Inferior parietal cortex (tissue), 1 donor: ENCODE measurements at regions not wholly inside any gene's neighbourhood (a gene's known extent, or its start where the extent isn't known, plus 50 kb on each side); places are given as distances from the start of the nearest gene placed in this dataset.
"Not testable (repeated sequence)": the region's sequence is repeated elsewhere in the genome, so short reads cannot be mapped to it uniquely, and the experiment has no call there.

Source experiments
- DNase-seq: peaks from one replicate; pipeline ENCODE4 v3.0.0-alpha.2; 2016; ENCODE audit errors: extremely low spot score

DNA sequence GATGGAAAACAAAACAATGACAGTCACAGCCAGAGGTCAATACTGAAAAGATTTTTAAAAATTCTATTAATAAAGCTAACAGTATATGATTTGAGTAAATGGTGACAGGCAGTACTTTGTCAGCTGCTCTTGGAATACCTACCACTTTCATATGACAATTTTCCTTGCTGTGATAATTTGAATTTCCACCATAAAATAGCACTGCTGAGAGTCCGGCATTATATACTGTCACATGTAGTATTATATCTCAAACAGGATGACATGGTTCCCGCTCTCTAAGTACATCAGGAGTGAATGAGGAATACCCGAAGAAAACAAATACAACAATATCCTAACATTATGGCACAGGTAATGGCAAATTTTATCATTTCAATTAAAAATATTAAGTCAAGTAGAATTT lies 146.8 kb upstream of the TMPRSS15 start:
- DNase-seq = no peak

DNA sequence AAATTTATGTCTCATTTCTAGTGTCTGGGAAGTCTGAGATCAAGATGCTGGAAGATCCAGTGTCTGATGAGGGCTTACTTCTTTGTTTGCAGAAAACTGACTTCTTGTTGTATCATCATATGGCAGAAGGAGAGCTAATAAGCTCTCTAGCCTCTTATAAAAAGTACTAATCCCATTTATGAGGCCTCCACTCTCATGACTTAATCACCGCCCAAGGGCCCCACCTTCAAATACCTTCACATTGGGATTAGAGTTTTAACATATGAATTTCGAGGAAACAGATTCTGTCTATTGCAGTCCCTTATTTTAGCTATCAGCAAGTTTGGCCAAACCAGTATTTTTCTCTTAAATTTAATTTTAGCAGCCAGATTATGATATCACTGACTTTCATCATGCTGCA lies 150.2 kb upstream of the TMPRSS15 start:
- DNase-seq = no peak

DNA sequence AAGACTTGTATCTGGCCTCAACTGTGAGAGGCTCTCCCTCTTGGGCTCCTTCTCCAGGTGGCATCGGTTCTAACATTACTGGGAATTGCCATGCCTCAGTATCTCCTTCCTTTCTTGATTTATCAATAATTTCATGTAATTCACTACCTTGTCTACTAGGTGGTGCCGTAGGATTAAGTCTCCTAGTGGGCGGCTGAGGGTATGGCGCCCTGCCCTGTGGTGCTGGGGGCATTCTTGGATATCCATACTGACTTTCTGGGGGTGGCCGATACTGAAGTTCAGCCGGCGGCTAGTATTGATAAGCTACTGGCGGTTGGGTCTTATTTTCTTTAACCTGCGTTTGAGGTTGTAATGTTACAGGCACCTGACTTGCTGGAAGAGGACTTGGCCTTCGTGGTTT lies 164.2 kb upstream of the TMPRSS15 start:
- not testable (repeated sequence) for DNase-seq

DNA sequence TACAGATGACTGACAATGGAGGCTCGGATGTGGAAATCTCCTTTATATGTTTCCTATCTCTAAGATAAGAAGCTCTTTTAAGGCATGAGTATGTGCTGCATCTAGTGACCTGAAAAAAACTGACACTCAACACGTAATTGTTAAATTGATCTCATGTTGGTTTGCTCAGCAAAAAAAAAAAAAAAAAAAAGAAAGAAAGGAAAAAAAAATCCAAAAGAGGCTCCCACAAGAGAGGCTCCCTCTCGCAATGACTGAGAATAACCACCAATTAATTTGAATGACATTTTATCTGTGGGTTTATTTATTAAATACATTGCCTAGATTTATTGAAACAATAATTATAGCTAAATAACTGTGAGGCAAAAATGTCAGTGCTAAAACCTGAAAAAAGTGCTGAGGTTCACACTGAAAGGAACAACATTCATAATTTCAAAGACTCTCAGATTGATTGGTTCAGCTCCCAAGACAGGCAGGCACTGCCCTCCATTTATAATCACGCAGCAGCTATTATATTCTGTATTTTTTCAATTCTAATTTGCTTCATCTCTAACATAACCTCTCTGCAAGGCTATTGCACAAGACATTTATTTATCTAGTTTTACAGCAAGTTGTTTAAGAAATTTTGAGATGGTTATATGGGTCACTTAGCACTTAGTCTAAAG lies 184.5 kb upstream of the TMPRSS15 start:
- no peak for DNase-seq

DNA sequence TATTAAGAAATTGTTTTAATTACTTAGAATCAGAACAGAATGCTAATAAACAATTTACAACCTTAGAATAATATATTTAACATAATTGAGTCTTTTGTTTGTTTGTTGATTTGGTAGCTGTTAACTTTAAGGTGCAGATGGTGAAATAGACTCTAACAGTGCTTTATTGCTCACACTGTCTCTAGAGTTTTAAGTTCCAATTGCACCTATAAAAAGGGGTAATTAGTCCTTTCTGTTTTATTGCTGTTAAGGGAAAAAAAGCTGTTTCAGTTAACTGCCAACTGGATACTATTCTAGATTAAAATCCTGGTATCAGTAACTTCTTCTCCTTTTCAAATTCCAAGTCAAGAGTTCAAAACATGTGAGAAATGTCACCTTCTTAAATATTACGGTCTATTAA lies 197.6 kb upstream of the TMPRSS15 start:
- no peak for DNase-seq

DNA sequence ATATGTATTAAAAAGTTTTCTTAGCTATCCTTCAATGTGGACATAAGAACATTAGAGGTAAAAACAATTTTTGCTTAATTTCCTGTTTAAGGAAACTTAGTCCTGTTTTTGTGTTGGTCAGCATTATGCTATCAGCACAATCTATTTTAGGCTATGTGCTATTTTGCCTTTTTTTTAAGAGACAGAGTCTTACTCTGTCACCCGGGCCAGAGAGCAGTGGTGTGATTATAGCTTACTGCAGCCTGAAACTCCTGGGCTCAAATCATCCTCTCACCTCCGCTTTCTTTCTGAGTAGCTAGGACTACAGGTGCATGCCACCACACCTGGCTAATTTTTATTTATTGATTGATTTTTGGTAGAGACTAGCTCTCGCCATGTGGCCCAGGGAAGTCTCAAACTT lies 199.1 kb upstream of the TMPRSS15 start:
- no peak for DNase-seq

DNA sequence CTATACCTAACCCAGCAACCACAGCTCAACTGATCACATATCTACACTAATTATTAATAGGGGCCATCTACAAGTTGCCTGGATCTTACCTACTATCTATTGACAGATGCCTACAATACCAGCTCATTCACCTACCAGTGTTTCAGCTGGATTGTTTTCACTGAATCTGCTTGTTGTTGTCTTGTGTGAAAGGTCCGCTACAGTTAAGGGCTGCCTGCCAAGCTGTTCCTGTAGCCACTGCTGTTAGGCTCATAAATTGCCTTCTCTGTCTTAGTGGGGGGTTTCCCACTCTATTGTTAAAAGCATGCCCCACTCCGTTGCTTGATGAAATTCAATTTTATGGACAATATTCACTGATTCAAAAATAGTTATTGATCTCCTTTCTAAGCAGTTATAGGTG lies 199.7 kb upstream of the TMPRSS15 start:
- no peak for DNase-seq

DNA sequence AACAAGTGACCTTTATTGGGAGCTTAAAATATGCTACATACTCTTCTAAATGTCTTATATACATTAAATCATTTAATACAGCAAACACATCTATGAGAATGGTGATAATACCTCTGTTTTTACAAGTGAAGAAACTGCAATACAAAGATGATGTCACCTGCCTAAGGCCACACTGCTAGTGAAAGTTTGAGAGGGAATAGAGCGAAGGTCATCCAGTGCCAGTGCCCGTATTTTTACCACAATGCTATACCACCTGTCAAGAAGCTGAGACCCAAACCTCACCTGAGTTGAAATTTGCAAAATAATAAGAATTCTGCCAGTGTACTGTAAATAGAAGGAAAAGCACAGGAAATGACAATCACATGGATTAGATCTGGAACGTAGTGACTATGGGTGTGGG lies 200.4 kb upstream of the TMPRSS15 start:
- no peak for DNase-seq

DNA sequence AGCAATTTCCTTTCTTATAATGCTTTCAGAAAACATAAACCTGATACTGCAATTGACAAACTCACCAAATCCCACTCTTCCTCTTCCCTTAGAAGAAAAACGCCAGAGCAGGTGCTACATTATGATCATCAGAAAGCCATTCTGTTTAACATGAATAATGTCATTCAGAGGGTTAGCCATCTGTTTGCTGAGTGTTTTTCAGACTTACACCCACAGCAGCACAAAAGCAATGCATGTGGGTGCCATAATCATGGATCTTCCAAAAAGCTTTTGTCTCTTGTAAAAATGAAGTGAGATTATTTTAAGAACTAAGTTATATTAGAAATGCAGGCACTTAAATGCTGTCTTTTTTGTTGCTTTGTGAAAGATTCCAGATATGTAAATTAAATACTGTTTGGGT lies 204.6 kb upstream of the TMPRSS15 start:
- peak; percentile 8 for DNase-seq

DNA sequence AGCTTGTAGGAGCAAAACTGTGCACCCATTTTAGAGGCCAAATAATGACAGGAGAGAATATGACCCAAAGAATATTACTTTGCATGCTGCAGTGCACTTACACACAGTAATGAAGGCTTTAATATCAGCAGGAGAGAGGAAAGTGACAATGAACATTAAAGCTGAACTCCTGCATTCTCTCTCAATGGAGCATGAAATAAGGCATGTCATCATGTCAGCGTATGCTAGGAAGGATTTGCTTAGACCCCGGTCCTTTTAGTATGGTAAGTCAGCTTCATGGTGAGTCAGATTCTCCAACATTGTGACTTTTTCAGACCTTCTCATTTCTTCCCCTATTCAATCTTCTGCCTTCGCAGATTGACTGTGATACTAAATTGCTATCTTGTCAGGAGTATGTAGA lies 210.7 kb upstream of the TMPRSS15 start:
- DNase-seq = no peak

DNA sequence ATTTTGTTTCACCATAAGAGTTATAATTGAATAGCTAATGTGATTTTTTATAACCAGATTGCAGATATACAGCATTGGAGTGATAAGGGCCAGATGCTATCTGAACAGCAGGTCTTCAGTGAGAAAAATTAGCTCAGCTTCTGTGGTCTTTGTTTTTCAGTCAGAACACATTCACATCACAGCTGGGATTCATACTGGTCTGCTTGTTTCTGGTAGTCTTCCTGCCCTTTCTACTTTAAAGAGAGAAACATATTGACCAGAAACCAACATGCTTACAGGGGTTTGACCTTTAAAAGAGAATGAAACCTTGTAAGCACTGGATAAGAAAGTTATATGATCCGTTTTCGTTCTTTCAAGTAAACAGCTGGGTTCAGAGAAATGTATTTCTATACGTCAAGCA lies 213.7 kb upstream of the TMPRSS15 start:
- DNase-seq = no peak

DNA sequence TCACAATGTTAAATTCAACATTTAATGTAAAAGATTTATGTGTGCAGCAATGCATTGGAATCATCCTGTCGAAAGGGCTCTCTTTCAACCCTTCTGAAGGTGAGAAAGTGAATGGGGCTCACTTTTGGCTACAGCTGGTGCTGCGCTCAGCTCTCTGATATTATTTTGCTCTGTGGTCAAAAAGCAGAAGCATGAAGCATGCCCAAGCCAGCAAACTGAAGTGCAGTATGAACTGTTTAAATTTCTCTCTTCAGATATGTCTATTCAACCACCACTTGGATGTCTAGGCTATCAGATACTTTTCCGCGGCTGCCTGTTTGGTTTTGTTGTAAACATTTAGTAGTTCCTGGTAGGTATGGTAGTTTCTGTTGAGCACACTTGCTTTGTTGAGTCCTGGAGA lies 216.9 kb upstream of the TMPRSS15 start:
- DNase-seq = no peak

DNA sequence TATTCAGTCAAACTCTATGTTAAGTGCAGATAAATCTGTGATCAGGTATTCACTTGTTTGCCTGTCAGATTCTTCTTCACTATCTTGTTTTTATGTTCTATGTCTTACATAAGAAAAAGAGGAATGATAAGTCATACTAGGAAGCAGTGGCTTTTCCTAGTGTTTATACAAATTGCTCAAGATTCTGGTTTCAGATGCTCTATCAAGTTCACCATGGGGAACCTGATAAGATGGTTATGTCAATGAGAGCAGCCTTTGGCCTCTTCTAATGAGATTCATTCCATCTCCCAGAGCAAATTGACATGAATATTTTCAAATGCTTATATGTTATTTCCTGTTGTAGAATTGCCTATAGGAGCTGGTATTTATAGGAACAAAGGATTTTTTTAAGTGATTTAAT lies 218.8 kb upstream of the TMPRSS15 start:
- no peak for DNase-seq

DNA sequence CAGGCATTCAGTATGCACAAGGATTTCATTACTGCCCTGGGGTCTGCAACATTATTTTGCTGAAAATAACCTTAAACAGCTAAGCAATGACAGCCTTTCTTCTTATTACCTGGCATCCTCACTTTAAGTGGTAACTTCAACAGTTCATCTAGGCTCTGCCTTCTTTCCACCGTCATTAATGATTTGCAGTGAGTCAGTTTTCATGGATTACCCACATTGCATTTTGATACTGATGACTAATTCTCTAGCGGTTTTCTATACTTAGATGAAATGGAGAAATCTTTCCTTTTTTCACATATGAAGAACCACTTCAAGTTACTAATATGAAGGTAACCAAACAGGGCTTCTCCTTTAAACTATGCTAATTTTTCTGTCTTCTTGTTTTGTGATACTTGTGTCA lies 226.9 kb upstream of the TMPRSS15 start:
- no peak for DNase-seq

DNA sequence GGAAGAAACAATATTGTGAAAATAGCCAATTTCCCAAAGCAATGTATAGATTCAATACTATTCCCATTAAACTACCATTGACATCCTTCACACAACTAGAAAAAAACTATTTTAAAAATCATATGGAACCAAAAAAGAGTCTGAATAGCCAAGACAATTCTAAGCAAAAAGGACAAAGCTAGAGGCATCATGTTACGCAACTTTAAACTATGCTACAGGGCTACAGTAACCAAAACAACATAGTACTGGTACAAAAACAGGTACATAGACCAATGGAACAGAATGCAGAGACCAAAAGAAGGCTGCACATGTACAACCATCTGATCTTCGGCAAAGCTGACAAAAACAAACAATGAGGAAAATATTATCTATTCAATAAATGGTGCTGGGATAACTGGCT lies 233.3 kb upstream of the TMPRSS15 start:
- no peak for DNase-seq

DNA sequence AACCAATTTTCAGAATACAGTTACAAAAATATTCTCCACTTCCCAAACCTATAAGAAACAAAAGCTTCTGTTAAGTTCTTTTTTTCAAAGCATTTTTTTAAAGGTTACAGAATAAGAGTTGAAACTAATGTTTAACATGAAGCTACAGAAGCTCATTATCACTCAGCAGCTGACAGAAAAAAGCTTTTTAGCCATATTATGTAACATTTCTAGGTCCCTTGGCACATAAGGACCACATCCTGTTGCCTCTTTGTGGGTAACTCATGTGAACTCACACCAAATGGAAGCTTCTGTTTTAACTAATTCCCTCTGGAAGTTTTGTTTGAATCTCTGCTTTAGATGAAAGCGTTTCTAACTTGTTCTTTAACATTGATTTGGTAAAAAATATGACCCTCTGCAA lies 242.5 kb upstream of the TMPRSS15 start:
- DNase-seq = no peak

DNA sequence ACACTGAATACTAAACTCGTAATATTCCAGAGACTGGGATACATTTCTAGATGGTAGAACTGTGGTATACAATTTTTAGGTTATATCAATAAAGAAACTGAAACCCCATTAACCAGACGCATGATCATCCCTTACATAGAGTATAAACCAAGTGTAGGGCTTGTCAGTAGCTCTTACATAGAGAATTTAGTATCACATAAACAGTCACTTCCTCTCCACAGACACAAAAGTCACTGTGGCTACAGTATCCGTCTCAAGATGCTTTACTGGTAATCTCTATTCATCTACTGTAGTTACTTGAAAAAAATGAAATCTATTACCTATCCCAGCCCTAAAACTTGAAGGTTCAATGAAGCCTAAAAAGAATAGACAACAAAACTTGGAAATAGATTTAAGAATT lies 252.3 kb upstream of the TMPRSS15 start:
- DNase-seq = no peak

DNA sequence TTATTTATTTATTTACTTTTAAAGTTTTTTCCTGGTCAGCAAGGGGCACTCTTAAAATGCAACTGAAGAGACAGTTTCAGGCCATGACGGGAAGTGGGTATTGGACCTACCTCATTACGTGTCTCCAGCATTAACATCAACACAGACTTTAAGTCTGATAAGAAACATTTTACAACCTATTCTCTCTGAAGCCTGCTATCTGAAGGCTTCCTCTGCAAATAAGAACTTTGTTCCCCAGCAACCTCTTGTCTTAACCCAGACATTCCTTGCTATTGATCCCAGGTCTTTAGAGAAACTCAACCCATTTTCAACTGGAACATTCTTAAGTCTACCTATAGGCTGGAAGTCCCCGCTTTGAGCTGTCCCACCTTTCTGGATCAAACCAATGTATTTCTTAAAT lies 258.3 kb upstream of the TMPRSS15 start:
- no peak for DNase-seq

DNA sequence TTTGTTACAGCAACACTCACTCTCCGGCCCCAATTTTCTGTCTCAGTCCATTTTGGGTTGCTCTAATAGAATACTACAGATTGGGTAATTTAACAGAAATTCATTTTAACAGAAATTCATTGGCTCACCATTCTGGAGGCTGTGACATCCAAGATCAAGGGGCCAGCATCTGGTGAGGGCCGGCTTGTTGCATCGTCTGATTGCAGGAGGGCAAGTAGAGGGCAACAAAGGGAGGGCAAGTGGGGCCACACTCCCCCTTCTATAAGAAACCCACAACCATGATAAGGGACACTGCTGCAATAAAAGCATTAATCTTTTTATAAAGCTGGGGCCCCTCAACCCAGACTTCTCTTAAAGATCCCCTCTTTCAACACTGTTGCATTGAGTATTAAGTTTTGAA lies 260.1 kb upstream of the TMPRSS15 start:
- DNase-seq = no peak

DNA sequence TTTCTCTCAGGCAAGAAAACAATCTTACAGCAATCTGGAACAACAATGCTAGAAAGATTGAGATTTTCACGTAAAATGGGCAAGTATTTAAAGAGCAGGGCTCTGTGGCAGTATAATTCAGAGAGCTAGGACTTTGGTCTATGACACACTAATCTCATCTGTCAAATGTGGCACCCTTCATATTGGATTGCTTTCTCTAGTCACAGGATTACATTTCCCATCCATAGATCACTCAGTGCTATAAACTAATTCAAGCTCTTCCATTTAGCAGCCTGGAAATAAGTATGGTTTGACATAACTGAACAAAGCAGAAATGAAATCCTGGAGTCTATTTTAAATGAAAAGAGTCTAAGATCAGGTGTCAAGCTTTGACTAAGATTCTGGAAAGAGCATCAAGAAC lies 263.1 kb upstream of the TMPRSS15 start:
- DNase-seq = no peak

DNA sequence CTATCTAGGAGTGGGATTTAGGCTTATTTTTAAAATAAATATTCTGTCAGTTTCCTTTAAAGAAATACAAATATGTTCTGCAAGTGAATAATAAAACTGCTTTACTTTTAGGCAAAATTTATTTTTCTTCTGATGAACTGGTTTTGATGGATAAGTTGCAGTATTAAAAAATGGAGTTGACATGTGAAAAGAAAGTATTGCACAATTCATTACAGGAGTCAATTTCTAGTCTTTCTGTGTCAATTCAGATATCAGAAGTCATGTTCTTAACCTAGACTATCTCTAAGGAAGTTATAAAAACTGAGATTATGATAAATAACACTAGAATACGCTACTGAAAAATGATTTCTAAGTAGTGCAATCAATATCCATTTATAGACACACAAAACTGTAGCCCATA lies 270.2 kb upstream of the TMPRSS15 start:
- DNase-seq = no peak

DNA sequence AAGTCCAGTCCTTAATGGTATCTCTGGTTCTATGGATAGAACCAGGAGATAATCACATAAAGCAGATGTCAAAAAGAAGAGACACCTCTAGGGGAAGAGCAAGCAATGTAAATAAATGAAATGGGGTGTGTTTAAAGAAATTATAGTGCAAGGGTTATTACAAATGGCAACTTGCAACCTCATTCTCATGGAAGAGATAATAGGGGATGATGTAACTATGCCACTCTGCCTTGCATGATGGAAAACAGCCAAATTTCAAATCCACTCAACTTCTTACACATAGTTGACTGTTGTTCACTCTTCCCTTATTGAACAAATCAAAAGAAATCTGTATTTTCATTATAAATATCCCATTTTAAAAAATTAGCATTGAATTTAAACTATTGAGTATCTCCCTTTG lies 274.0 kb upstream of the TMPRSS15 start:
- no peak for DNase-seq

DNA sequence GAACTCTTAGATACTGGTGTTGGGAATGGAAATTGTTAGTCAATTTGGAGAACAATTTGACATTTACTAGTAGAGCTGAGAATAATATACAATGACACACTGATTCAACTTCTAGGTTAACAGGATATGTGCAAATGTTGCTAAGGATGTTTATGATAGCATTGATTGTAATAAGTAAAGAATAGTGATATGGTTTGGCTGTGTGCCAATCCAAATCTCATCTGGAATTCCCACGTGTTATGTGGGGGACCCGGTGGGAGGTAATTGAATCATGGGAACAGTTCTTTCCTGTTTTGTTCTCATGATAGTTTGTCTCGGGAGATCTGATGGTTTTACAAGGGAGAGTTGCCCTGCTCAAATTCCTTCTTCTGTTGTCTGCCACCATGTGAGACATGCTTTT lies 302.4 kb upstream of the TMPRSS15 start:
- DNase-seq = no peak

DNA sequence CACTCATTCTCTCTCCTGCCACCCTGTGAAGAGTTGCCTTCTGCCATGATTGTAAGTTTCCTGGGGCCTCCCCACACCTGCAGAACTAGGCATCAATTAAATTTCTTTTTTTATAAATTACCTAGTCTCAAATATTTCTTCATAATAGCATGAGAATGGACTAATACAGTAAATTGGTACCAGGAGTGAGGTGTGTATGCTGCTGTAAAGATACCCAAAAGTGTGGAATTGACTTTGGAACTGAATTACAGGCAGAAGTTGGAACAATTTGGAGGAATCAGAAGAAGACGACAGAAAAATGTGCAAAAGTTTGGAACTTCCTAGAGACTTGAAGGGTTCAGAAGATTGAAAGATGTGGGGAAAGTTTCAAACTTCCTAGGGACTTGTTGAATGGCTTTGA lies 308.1 kb upstream of the TMPRSS15 start:
- no peak for DNase-seq

DNA sequence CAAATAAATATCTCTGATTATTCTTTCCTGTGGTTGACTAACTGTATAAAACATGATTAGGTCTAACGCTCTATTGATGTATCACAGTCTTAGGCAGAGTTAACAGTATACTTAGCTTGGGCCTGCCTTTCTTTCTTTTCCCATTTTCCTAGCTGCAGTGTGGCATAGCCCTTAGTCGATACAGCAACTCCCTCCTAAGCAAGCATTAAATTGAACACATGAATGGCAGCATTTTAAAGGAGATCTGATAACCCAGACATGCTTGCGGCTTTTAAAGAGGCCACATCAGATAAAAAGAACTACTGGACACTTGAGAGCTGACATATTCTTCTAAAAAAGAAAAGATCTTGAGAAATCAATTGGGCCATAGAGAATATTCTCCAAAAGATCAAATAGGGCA lies 312.0 kb upstream of the TMPRSS15 start:
- no peak for DNase-seq
